ENCODE measurements at regions not wholly inside any gene's neighbourhood (a gene's known extent, or its start where the extent isn't known, plus 50 kb on each side); places are given as distances from the start of the nearest gene placed in this dataset.

GRCh38 chr16:18069683-18070082 lies 266.9 kb downstream of the NPIPA8 start (continued):
- TF ChIP-seq ZNF239 (tag by site-specific recombination; IDR thresholded peaks at IDR 0.05) (no peak), ZSCAN16 (tag by site-specific recombination; IDR thresholded peaks at IDR 0.05) (no peak), ZNF280C (tag by site-specific recombination; IDR thresholded peaks at IDR 0.05) (no peak), ZNF433 (tag by site-specific recombination; IDR thresholded peaks at IDR 0.05; ENCODE audit: low read depth) (no peak), ZNF366 (tag by site-specific recombination; conservative IDR thresholded peaks at IDR 0.05) (no peak), ZSCAN5A (tag by site-specific recombination; IDR thresholded peaks at IDR 0.05) (no peak), ZNF132 (tag by site-specific recombination; IDR thresholded peaks at IDR 0.05; ENCODE audit: borderline replicate concordance) (no peak), ZNF747 (tag by site-specific recombination; IDR thresholded peaks at IDR 0.05) (no peak), ZBTB8A (tag by site-specific recombination; IDR thresholded peaks at IDR 0.05) (no peak)

- Histone ChIP-seq H3K4me1 (ENCODE audit: control insufficient read depth, insufficient read depth, low read length) (no peaks in the 10 kb centered on the region), H3K36me3 (ENCODE audit: control insufficient read depth in 2 of 2, insufficient read depth in 1 of 2, low read length in 2 of 2) (no peaks in the 10 kb centered on the region), H3K27ac (ENCODE audit: extremely low read depth, low read depth, low read length) (no peak overlapping the region), H3K9me3 (ENCODE audit: control insufficient read depth, insufficient read depth, low read depth, low read length) (no peaks in the 10 kb centered on the region), H3K4me3 (ENCODE audit: low read depth, low read length) (no peak overlapping the region)
- ChIA-PET CTCF (interaction anchor here (0.6 kb wide), 1 partner anchor 12 kb away, joined by 3 read pairs; no protein-coding TSS in a partner anchor), POLR2A (no interaction called here)
- TF ChIP-seq ZNF354C (tag by site-specific recombination; IDR thresholded peaks at IDR 0.05; ENCODE audit: borderline replicate concordance, low read depth) = no peak
- no peak for TF ChIP-seq ZNF747 (tag by site-specific recombination; IDR thresholded peaks at IDR 0.05)
- TF ChIP-seq HOXC10 (CRISPR knock-in tag; IDR thresholded peaks at IDR 0.05) = no peak
- TF ChIP-seq ZNF335 (tag by site-specific recombination; conservative IDR thresholded peaks at IDR 0.05) = no peak
- TF ChIP-seq ZNF280D (tag by site-specific recombination; IDR thresholded peaks at IDR 0.05) = no peak
- TF ChIP-seq ZNF518A (tag by site-specific recombination; conservative IDR thresholded peaks at IDR 0.05; ENCODE audit: low read depth) = no peak
- TF ChIP-seq ZNF24 (tag by site-specific recombination; IDR thresholded peaks at IDR 0.05) = no peak
These were observed 268.1 kb downstream of the NPIPA8 start for GRCh38 chr16:18068477-18068876.
